CD14-positive monocyte (primary cell): ENCODE measurements at regions not wholly inside any gene's neighbourhood (a gene's known extent, or its start where the extent isn't known, plus 50 kb on each side); places are given as distances from the start of the nearest gene placed in this dataset.

ENCODE experiments used
- DNase-seq, 3 donors: peaks; one replicate each; pipeline ENCODE4 v3.0.0-alpha.2; 2011 to 2022
- H2AFZ ChIP-seq: 2 replicates; pipeline ENCODE4 v1.6.0; 2012; ENCODE audit warnings: mild to moderate bottlenecking, low read depth, low read length, inconsistent platforms; ENCODE audit not compliant: insufficient read depth, poor library complexity, severe bottlenecking
- H3K27ac ChIP-seq, 2 donors: 1 replicate in 1 of 2; 2 replicates in 1 of 2; pipeline ENCODE4 v1.5.1; 2012 to 2013; ENCODE audit warnings: low read length in 2 of 2, control low read depth in 1 of 2, inconsistent platforms in 1 of 2, low read depth in 1 of 2, mild to moderate bottlenecking in 1 of 2
- H3K27me3 ChIP-seq, 2 donors: one replicate each; pipeline versions ENCODE4 v1.6.0 to v1.6.1; 2011 to 2013; ENCODE audit warnings: low read length in 2 of 2; ENCODE audit not compliant: control insufficient read depth in 2 of 2, insufficient read depth in 2 of 2
- H3K36me3 ChIP-seq, 2 donors: replicated peaks in 1 of 2; 1 replicate in 1 of 2; 2 replicates in 1 of 2; pipeline versions ENCODE4 v1.5.1 to v1.6.1; 2012 to 2013; ENCODE audit warnings: low read length in 2 of 2, control low read depth in 1 of 2, inconsistent platforms in 1 of 2, mild to moderate bottlenecking in 1 of 2; ENCODE audit not compliant: insufficient read depth in 2 of 2, control insufficient read depth in 1 of 2
- H3K4me1 ChIP-seq, 2 donors: 1 replicate in 1 of 2; 2 replicates in 1 of 2; pipeline versions ENCODE4 v1.5.1 to v1.6.1; 2012 to 2013; ENCODE audit warnings: low read length in 2 of 2, control low read depth in 1 of 2, inconsistent platforms in 1 of 2, mild to moderate bottlenecking in 1 of 2, moderate library complexity in 1 of 2; ENCODE audit not compliant: insufficient read depth in 2 of 2, control insufficient read depth in 1 of 2
- H3K4me2 ChIP-seq: replicated peaks from 2 replicates; pipeline ENCODE3; 2012; ENCODE audit warnings: low read length, moderate library complexity, mild to moderate bottlenecking; ENCODE audit not compliant: poor library complexity, severe bottlenecking; ENCODE audit errors: extremely low read depth
- H3K4me3 ChIP-seq, 3 experiments: fragments of 200-600 bp in 1 of 3; sonication (generic) in 1 of 3; replicated peaks in 1 of 3; 1 replicate in 2 of 3; 2 replicates in 1 of 3; pipeline ENCODE4 v1.5.1; 2011 to 2013; ENCODE audit warnings: low read length in 3 of 3, mild to moderate bottlenecking in 3 of 3, control low read depth in 2 of 3, low read depth in 2 of 3, inconsistent platforms in 1 of 3, moderate library complexity in 1 of 3
- H3K79me2 ChIP-seq: 2 replicates; pipeline ENCODE4 v1.6.0; 2012; ENCODE audit warnings: mild to moderate bottlenecking, control low read depth, inconsistent platforms, low read length, moderate library complexity; ENCODE audit not compliant: insufficient read depth
- H3K9ac ChIP-seq: 2 replicates; pipeline ENCODE4 v1.6.0; 2017; ENCODE audit warnings: low read length, mild to moderate bottlenecking; ENCODE audit not compliant: insufficient read depth, poor library complexity, severe bottlenecking
- H3K9me3 ChIP-seq, 2 donors: replicated peaks in 1 of 2; 1 replicate in 1 of 2; 2 replicates in 1 of 2; pipeline versions ENCODE4 v1.5.1 to v1.6.1; 2012 to 2013; ENCODE audit warnings: low read length in 2 of 2, control low read depth in 1 of 2; ENCODE audit not compliant: control insufficient read depth in 1 of 2, insufficient read depth in 1 of 2
- H4K20me1 ChIP-seq: 2 replicates; pipeline ENCODE4 v1.6.0; 2012; ENCODE audit warnings: mild to moderate bottlenecking, low read length, control low read depth, moderate library complexity; ENCODE audit not compliant: insufficient read depth
- H3K27ac Mint-ChIP-seq, 7 donors: one replicate each; pipeline ENCODE4 v1.8.0; 2020; ENCODE audit warnings: mild to moderate bottlenecking in 7 of 7, mixed read lengths in 7 of 7, moderate library complexity in 6 of 7, inconsistent platforms in 2 of 7
- H3K27me3 Mint-ChIP-seq, 3 donors: one replicate each; pipeline ENCODE4 v1.8.0; 2021 to 2022; ENCODE audit warnings: low read depth in 3 of 3, mild to moderate bottlenecking in 3 of 3, mixed read lengths in 3 of 3, moderate library complexity in 3 of 3, inconsistent platforms in 1 of 3
- H3K36me3 Mint-ChIP-seq, 2 donors: one replicate each; pipeline ENCODE4 v1.8.0; 2020; ENCODE audit warnings: mixed read lengths in 2 of 2, inconsistent platforms in 1 of 2, mild to moderate bottlenecking in 1 of 2
- H3K4me1 Mint-ChIP-seq: one replicate; pipeline ENCODE4 v1.8.0; 2020; ENCODE audit warnings: mild to moderate bottlenecking, mixed read lengths
- H3K4me3 Mint-ChIP-seq, 2 donors: one replicate each; pipeline ENCODE4 v1.8.0; 2020; ENCODE audit warnings: mild to moderate bottlenecking in 2 of 2, mixed read lengths in 2 of 2, moderate library complexity in 1 of 2
- H3K9me3 Mint-ChIP-seq, 7 donors: one replicate each; pipeline ENCODE4 v1.8.0; 2020 to 2022; ENCODE audit warnings: mixed read lengths in 7 of 7, mild to moderate bottlenecking in 6 of 7, moderate library complexity in 6 of 7, inconsistent platforms in 2 of 7
- WGBS: methylation state at CpG from one replicate; pipeline ENCODE4 v1.1.5; 2013; ENCODE audit warnings: missing lambda C conversion rate; ENCODE audit not compliant: insufficient coverage; 5-methylcytosine and 5-hydroxymethylcytosine counted together
- intact Hi-C, 2 donors: fragments of 100-400 bp; cut with micrococcal nuclease; formaldehyde crosslinking; loops; one replicate each; pipeline versions ENCODE4 v1.15.0 to v1.15.1; 2023
- TF ChIP-seq, protein P1 (sequence below): fragments of 200-600 bp; IDR thresholded peaks from one replicate; pipeline ENCODE4 v1.8.0; 2022; ENCODE audit warnings: antibody characterized with exemption, mild to moderate bottlenecking

DNA sequence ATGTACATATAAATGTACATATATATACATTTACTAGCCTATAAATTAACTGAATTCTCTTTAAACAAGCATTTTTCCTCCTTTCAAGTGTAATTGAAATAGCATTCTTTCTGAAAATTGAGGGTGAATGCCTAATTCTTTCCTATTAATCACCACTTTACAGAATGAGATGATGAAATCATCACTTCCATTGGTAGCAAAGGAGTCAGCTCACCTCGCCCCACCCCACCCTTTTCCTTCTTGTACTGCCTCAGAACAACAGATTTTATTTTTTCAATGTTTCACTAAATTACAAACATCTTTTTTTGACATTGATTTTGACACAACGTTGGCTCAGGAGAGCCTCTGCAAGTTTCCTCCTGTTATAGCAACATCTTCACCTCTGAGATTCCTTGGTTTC lies 181.9 kb upstream of the CDH7 start:
- H3K36me3 ChIP-seq: no peaks in the 10 kb centered on the region
- Mint-ChIP-seq H3K27ac (no peak overlapping the region), H3K27me3 (peaks cover 0 to 4% (median 0%) of the 10 kb centered on the region in 3 donors), H3K9me3 (peaks cover 0 to 1% (median 0%) of the 10 kb centered on the region in 7 donors), H3K4me1 (no peaks in the 10 kb centered on the region), H3K4me3 (no peak overlapping the region), H3K36me3 (no peaks in the 10 kb centered on the region)
- no peak overlapping the region for H2AFZ ChIP-seq
- no peak overlapping the region for H3K27ac ChIP-seq
- no peaks in the 10 kb centered on the region for H3K27me3 ChIP-seq
- no peaks in the 10 kb centered on the region for H3K79me2 ChIP-seq
- H3K4me2 ChIP-seq: no peak overlapping the region
- no peaks in the 10 kb centered on the region for H4K20me1 ChIP-seq
- TF ChIP-seq, protein P1, sequence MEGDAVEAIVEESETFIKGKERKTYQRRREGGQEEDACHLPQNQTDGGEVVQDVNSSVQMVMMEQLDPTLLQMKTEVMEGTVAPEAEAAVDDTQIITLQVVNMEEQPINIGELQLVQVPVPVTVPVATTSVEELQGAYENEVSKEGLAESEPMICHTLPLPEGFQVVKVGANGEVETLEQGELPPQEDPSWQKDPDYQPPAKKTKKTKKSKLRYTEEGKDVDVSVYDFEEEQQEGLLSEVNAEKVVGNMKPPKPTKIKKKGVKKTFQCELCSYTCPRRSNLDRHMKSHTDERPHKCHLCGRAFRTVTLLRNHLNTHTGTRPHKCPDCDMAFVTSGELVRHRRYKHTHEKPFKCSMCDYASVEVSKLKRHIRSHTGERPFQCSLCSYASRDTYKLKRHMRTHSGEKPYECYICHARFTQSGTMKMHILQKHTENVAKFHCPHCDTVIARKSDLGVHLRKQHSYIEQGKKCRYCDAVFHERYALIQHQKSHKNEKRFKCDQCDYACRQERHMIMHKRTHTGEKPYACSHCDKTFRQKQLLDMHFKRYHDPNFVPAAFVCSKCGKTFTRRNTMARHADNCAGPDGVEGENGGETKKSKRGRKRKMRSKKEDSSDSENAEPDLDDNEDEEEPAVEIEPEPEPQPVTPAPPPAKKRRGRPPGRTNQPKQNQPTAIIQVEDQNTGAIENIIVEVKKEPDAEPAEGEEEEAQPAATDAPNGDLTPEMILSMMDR: no peak
- WGBS: 86% methylated on average over 1 of the region's 2 CpGs
- peaks cover 0 to 5% of the 10 kb centered on the region in 2 donors for H3K9me3 ChIP-seq
- H3K4me3 ChIP-seq: no peak overlapping the region
- intact Hi-C loops: no loop called here
- H3K4me1 ChIP-seq: no peaks in the 10 kb centered on the region
- DNase-seq: no peak
- H3K9ac ChIP-seq: no peak overlapping the region

DNA sequence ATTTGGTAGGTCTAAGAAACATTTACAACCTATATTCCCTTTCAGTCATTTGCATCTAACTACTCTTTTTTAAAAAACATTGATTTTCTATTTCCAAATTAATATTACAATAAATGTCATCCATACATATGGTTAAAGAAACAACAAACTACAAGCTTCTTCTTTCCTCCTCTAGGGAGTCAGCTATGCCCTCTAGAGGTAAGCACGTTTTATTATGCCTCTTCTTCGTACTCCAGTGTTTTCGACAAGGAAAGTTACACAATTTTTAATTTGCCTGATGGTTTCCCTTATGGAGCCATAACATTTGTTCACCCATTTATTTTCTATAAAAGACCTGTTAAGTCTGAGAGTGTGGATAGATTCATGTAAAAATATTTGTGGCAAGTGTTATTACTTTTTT lies 183.4 kb upstream of the CDH7 start:
- WGBS: 0% methylated on average over 1 of the region's 3 CpGs

More for the DNA sequence above, 183.4 kb upstream of the CDH7 start:
- Histone ChIP-seq H4K20me1 (no peaks in the 10 kb centered on the region), H3K4me3 (no peak overlapping the region), H3K4me2 (no peak overlapping the region), H3K9me3 (peaks cover 0 to 5% of the 10 kb centered on the region in 2 donors), H3K36me3 (no peaks in the 10 kb centered on the region), H2AFZ (no peak overlapping the region), H3K79me2 (no peaks in the 10 kb centered on the region), H3K9ac (no peak overlapping the region), H3K27ac (no peak overlapping the region), H3K27me3 (no peaks in the 10 kb centered on the region), H3K4me1 (no peaks in the 10 kb centered on the region)
- Mint-ChIP-seq H3K4me3 (no peak overlapping the region), H3K4me1 (no peaks in the 10 kb centered on the region), H3K36me3 (no peaks in the 10 kb centered on the region), H3K27me3 (peaks cover 0 to 4% (median 0%) of the 10 kb centered on the region in 3 donors), H3K9me3 (peaks cover 0 to 1% (median 0%) of the 10 kb centered on the region in 7 donors), H3K27ac (no peak overlapping the region)
- TF ChIP-seq, protein P1: no peak
- no peak for DNase-seq
- intact Hi-C loops: no loop called here
